ENCODE measurements at regions not wholly inside any gene's neighbourhood (a gene's known extent, or its start where the extent isn't known, plus 50 kb on each side); places are given as distances from the start of the nearest gene placed in this dataset.

GRCh38 chr20:48292806-48293205, 507.5 kb upstream of the SULF2 start:
- no peak for DNase-seq (ENCODE audit: low read depth in 1 of 2, low spot score in 1 of 2)
- Histone ChIP-seq H3K27ac (no peak overlapping the region), H3K9me3 (ENCODE audit: low read depth) (no peaks in the 10 kb centered on the region), H3K4me1 (ENCODE audit: low read depth) (peaks cover 24% of the 10 kb centered on the region), H3K27me3 (no peaks in the 10 kb centered on the region), H3K4me3 (no peak overlapping the region), H3K36me3 (no peaks in the 10 kb centered on the region)
- TF ChIP-seq, protein P1, sequence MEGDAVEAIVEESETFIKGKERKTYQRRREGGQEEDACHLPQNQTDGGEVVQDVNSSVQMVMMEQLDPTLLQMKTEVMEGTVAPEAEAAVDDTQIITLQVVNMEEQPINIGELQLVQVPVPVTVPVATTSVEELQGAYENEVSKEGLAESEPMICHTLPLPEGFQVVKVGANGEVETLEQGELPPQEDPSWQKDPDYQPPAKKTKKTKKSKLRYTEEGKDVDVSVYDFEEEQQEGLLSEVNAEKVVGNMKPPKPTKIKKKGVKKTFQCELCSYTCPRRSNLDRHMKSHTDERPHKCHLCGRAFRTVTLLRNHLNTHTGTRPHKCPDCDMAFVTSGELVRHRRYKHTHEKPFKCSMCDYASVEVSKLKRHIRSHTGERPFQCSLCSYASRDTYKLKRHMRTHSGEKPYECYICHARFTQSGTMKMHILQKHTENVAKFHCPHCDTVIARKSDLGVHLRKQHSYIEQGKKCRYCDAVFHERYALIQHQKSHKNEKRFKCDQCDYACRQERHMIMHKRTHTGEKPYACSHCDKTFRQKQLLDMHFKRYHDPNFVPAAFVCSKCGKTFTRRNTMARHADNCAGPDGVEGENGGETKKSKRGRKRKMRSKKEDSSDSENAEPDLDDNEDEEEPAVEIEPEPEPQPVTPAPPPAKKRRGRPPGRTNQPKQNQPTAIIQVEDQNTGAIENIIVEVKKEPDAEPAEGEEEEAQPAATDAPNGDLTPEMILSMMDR (IDR thresholded peaks at IDR 0.05; ENCODE audit: low read depth, low read length): no peak

DNA sequence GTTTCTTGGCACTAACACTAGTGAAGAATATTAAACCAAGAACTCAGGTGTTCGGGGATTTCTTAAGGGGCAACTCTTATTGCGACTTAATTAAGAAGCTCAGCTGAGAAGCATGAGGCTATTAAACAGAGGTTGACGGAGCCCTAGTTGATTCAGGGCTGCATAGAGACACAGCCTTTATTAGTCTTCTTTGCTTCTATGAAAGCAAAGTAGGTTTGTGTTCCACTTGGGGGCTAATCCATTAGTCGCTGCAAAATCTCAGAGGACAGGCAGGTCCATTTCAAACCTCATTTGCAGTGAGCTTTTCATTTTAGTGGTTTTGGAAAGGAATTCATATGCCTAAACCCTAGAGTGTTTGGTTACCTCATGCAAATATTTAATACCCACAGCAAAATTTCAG, 506.6 kb upstream of the SULF2 start:
- Histone ChIP-seq H3K27ac (no peak overlapping the region), H3K36me3 (no peaks in the 10 kb centered on the region), H3K27me3 (no peaks in the 10 kb centered on the region), H3K4me1 (ENCODE audit: low read depth) (peaks cover 24% of the 10 kb centered on the region), H3K9me3 (ENCODE audit: low read depth) (no peaks in the 10 kb centered on the region), H3K4me3 (no peak overlapping the region)
- TF ChIP-seq, protein P1 (IDR thresholded peaks at IDR 0.05; ENCODE audit: low read depth, low read length): no peak
- no peak for DNase-seq (ENCODE audit: low read depth in 1 of 2, low spot score in 1 of 2)

GRCh38 chr20:48288930-48289507, 503.7 kb upstream of the SULF2 start:
- Histone ChIP-seq H3K4me3 (no peak overlapping the region), H3K27ac (no peak overlapping the region), H3K4me1 (ENCODE audit: low read depth) (peaks cover 3% of the 10 kb centered on the region), H3K27me3 (no peaks in the 10 kb centered on the region), H3K36me3 (no peaks in the 10 kb centered on the region), H3K9me3 (ENCODE audit: low read depth) (no peaks in the 10 kb centered on the region)
- TF ChIP-seq, protein P1 (IDR thresholded peaks at IDR 0.05; ENCODE audit: low read depth, low read length): no peak
- no peak for DNase-seq (ENCODE audit: low read depth in 1 of 2, low spot score in 1 of 2)

DNA sequence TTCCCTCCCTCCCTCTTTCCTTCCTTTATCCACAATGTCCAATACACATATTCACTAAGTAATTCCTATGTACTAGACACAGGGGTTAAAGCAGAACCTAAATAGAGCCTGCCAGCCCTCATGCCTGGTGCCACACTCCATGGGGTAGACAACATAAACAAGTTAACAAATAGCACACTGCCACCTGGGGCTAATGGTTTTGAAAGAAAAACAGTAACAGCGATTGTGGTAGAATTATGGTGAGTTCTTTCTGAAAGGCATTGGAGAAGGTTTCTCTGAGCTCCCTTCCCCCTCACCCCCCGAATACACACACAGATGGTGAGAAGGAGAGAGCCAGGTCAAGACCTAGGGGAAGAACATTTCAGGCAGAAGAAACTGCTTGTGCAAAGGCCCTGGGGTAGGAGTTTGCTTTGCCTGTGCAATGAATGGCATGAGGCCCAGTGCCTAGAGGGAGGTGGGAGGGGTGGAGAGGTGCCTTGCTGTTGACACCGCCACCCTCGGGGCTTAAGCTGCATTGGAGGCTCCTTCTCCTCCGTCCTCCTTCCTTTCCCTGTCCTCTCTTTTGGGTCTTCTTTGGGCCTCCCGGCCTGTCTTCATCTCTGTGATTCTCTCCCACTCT, 502.4 kb upstream of the SULF2 start:
- DNase-seq (ENCODE audit: low read depth in 1 of 2, low spot score in 1 of 2): no peak
- Histone ChIP-seq H3K9me3 (ENCODE audit: low read depth) (no peaks in the 10 kb centered on the region), H3K27me3 (no peaks in the 10 kb centered on the region), H3K27ac (no peak overlapping the region), H3K36me3 (no peaks in the 10 kb centered on the region), H3K4me1 (ENCODE audit: low read depth) (no peaks in the 10 kb centered on the region), H3K4me3 (no peak overlapping the region)
- TF ChIP-seq, protein P1 (IDR thresholded peaks at IDR 0.05; ENCODE audit: low read depth, low read length): no peak

- Histone ChIP-seq H3K4me3 (no peak overlapping the region), H3K4me1 (ENCODE audit: low read depth) (no peaks in the 10 kb centered on the region), H3K27me3 (no peaks in the 10 kb centered on the region), H3K27ac (no peak overlapping the region), H3K36me3 (no peaks in the 10 kb centered on the region), H3K9me3 (ENCODE audit: low read depth) (no peaks in the 10 kb centered on the region)
- TF ChIP-seq, protein P1 (IDR thresholded peaks at IDR 0.05; ENCODE audit: low read depth, low read length): no peak
- peak in 1 of 2 donors; percentile 48 for DNase-seq (ENCODE audit: low read depth in 1 of 2, low spot score in 1 of 2)
These were observed 501.8 kb upstream of the SULF2 start for GRCh38 chr20:48287021-48287494.
